Osteocyte (in vitro differentiated cells): ENCODE measurements at regions not wholly inside any gene's neighbourhood (a gene's known extent, or its start where the extent isn't known, plus 50 kb on each side); places are given as distances from the start of the nearest gene placed in this dataset.

Source experiments
- DNase-seq: peaks from one replicate; pipeline ENCODE4 v3.0.0; 2021; ENCODE audit warnings: mixed read lengths; ENCODE audit not compliant: unreplicated experiment; ENCODE audit errors: extremely low spot score
- H3K27ac Mint-ChIP-seq: one replicate; pipeline ENCODE4 v1.8.0; 2021; ENCODE audit warnings: mild to moderate bottlenecking, mixed read lengths; ENCODE audit not compliant: unreplicated experiment
- H3K27me3 Mint-ChIP-seq: one replicate; pipeline ENCODE4 v1.8.0; 2021; ENCODE audit warnings: mixed read lengths; ENCODE audit not compliant: unreplicated experiment
- H3K36me3 Mint-ChIP-seq: one replicate; pipeline ENCODE4 v1.8.0; 2021; ENCODE audit warnings: mixed read lengths; ENCODE audit not compliant: unreplicated experiment
- H3K4me1 Mint-ChIP-seq: one replicate; pipeline ENCODE4 v1.8.0; 2021; ENCODE audit warnings: mixed read lengths; ENCODE audit not compliant: unreplicated experiment
- H3K4me3 Mint-ChIP-seq: one replicate; pipeline ENCODE4 v1.8.0; 2021; ENCODE audit warnings: mild to moderate bottlenecking, moderate library complexity, mixed read lengths; ENCODE audit not compliant: unreplicated experiment
- H3K9me3 Mint-ChIP-seq: one replicate; pipeline ENCODE4 v1.8.0; 2021; ENCODE audit warnings: mixed read lengths; ENCODE audit not compliant: unreplicated experiment
- TF ChIP-seq, protein P1 (sequence below): fragments of 200-600 bp; sonication (generic); IDR thresholded peaks from 2 replicates; pipeline ENCODE4 v1.5.0; 2021; ENCODE audit warnings: antibody characterized with exemption, mild to moderate bottlenecking, moderate library complexity

DNA sequence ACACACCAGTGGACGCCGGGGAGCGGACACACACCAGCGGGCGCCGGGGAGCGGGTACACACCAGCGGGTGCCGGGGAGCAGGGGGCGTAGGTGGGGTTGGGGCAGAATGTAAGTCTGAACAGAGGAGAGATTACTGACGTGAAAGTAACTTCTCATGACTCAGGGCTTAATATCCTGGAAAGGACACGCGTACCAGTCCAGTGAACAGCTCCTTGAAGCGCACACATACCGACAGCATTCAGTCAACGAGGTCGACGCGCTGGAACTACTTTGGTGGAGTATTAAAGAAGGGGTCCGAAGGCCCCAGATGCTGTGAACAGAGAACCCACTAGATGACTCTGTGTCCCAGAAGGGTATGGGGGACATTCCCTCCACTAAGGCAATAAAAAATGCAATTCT lies 129.6 kb downstream of the ENGASE start:
- TF ChIP-seq, protein P1, sequence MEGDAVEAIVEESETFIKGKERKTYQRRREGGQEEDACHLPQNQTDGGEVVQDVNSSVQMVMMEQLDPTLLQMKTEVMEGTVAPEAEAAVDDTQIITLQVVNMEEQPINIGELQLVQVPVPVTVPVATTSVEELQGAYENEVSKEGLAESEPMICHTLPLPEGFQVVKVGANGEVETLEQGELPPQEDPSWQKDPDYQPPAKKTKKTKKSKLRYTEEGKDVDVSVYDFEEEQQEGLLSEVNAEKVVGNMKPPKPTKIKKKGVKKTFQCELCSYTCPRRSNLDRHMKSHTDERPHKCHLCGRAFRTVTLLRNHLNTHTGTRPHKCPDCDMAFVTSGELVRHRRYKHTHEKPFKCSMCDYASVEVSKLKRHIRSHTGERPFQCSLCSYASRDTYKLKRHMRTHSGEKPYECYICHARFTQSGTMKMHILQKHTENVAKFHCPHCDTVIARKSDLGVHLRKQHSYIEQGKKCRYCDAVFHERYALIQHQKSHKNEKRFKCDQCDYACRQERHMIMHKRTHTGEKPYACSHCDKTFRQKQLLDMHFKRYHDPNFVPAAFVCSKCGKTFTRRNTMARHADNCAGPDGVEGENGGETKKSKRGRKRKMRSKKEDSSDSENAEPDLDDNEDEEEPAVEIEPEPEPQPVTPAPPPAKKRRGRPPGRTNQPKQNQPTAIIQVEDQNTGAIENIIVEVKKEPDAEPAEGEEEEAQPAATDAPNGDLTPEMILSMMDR: no peak
- H3K4me1 Mint-ChIP-seq: peaks cover 2% of the 10 kb centered on the region
- no peaks in the 10 kb centered on the region for H3K9me3 Mint-ChIP-seq
- H3K4me3 Mint-ChIP-seq: no peak overlapping the region
- no peak for DNase-seq
- H3K27ac Mint-ChIP-seq: no peak overlapping the region
- no peaks in the 10 kb centered on the region for H3K36me3 Mint-ChIP-seq
- peaks cover 23% of the 10 kb centered on the region for H3K27me3 Mint-ChIP-seq

DNA sequence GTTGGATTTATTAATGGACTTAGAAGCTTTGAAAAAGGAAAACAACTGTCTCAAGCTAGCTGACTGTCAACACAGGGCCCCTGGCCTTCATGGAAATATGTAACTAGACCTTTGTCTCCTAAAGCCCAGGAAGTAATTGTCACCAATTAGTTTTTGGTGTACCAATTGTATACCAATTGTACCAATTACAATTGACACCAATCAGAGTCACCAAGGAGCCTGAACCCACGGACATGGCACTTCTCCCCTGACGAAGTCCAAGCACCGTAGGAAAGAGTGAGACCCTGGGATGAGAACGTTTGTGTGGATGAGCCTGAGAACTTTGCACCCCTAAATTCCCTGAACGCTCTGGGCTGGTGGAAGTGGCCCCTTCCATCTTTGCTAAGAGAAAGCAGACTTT lies 129.0 kb downstream of the ENGASE start:
- TF ChIP-seq, protein P1: no peak
- Mint-ChIP-seq H3K4me3 (no peak overlapping the region), H3K27me3 (peaks cover 23% of the 10 kb centered on the region), H3K4me1 (peaks cover 2% of the 10 kb centered on the region), H3K36me3 (no peaks in the 10 kb centered on the region), H3K9me3 (no peaks in the 10 kb centered on the region), H3K27ac (no peak overlapping the region)
- no peak for DNase-seq

GRCh38 chr17:79203016-79203415 lies 128.4 kb downstream of the ENGASE start:
- DNase-seq: no peak
- Mint-ChIP-seq H3K4me1 (peaks cover 2% of the 10 kb centered on the region), H3K36me3 (no peaks in the 10 kb centered on the region), H3K27ac (no peak overlapping the region), H3K27me3 (peaks cover 23% of the 10 kb centered on the region), H3K4me3 (no peak overlapping the region), H3K9me3 (no peaks in the 10 kb centered on the region)
- TF ChIP-seq, protein P1: no peak

- Mint-ChIP-seq H3K27ac (no peak overlapping the region), H3K4me1 (peaks cover 2% of the 10 kb centered on the region), H3K9me3 (no peaks in the 10 kb centered on the region), H3K27me3 (peaks cover 20% of the 10 kb centered on the region), H3K36me3 (no peaks in the 10 kb centered on the region), H3K4me3 (no peak overlapping the region)
- TF ChIP-seq, protein P1: no peak
- no peak for DNase-seq
These were observed 127.9 kb downstream of the ENGASE start for GRCh38 chr17:79202480-79202879.

GRCh38 chr17:79201536-79202227 lies 127.1 kb downstream of the ENGASE start:
- no peak for DNase-seq
- Mint-ChIP-seq H3K36me3 (no peaks in the 10 kb centered on the region), H3K27ac (no peak overlapping the region), H3K4me1 (peaks cover 2% of the 10 kb centered on the region), H3K27me3 (peaks cover 26% of the 10 kb centered on the region), H3K4me3 (no peak overlapping the region), H3K9me3 (no peaks in the 10 kb centered on the region)
- TF ChIP-seq, protein P1: no peak
